GM12872 (cell line): ENCODE measurements at regions not wholly inside any gene's neighbourhood (a gene's known extent, or its start where the extent isn't known, plus 50 kb on each side); places are given as distances from the start of the nearest gene placed in this dataset.

Experiments used
- TF ChIP-seq, protein P1 (sequence below): IDR thresholded peaks from 3 replicates; pipeline ENCODE4 v1.5.1; 2011; ENCODE audit warnings: low read depth, mild to moderate bottlenecking, low read length, moderate library complexity; ENCODE audit not compliant: insufficient read depth

DNA sequence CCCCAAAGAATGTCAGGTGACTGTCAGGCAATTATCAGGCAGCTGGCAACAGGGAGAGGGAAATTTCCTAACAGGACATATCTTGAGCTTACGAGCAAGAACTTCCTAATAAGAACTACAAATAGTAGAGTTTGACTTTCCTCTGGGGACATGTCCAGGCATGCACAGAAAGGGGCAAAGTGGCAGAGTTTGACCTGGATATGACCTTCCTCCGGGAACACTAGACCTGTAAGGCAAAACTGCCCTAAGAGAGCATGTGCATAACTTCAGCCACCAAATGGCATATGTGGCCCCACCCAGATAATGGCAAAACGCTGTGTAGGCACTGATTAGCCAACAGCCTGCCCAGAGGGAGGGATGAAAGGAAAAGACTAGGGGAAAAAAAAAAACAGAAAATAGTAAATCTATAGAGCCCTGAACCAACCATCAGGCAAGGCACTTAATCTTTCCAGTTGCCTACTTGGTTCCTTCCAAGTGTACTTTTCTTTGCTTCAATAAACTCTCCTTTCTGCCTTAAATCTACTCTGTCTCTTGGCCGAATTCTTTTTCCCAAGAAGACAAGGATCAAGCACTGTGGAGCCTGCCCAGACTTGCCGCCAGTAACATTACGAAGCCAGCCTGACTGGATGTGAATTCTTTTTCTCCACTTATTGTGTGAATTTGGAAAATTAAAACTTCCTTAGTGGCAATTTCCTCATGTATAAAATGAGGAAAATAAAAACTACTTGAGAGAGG, 164.1 kb downstream of the SPTSSA start:
- TF ChIP-seq, protein P1, sequence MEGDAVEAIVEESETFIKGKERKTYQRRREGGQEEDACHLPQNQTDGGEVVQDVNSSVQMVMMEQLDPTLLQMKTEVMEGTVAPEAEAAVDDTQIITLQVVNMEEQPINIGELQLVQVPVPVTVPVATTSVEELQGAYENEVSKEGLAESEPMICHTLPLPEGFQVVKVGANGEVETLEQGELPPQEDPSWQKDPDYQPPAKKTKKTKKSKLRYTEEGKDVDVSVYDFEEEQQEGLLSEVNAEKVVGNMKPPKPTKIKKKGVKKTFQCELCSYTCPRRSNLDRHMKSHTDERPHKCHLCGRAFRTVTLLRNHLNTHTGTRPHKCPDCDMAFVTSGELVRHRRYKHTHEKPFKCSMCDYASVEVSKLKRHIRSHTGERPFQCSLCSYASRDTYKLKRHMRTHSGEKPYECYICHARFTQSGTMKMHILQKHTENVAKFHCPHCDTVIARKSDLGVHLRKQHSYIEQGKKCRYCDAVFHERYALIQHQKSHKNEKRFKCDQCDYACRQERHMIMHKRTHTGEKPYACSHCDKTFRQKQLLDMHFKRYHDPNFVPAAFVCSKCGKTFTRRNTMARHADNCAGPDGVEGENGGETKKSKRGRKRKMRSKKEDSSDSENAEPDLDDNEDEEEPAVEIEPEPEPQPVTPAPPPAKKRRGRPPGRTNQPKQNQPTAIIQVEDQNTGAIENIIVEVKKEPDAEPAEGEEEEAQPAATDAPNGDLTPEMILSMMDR: no peak

DNA sequence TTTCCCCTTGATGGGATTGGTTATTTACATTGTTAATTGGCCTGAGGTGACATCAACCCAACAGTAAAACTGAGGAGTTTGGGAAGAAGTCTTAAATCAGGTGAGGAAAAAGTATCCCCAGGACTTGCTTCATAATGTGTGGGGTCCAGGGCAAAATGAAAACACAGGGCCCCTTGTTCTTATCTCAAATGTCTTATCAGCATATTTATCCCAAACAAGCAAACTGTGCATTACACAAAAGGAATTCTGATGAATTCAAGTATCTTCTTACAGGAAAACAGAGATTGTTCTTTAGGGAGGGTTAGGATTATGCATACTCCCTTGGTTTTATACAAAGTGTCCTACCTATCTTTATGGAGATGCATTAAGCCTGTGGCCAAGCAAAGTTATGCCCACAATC, 178.4 kb downstream of the SPTSSA start:
- TF ChIP-seq, protein P1: no peak

DNA sequence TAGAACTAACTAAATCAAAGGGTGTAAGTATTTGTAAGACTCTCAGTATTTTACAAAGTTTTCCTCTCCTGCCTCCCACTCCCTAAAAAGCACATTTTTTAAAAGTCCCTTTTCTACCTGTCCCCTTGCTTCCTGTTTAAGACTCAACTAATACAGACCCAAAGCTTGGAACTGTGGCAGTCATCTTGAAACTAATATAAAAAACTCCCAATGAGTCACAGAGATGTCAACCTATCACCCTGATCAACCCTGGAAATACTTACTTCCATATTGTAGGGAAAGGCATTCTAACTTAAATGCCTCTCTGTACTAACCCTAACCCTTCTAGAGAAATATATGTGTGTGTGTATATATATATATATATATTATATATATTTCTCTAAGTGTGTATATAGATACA, 184.8 kb downstream of the SPTSSA start:
- TF ChIP-seq, protein P1: no peak

DNA sequence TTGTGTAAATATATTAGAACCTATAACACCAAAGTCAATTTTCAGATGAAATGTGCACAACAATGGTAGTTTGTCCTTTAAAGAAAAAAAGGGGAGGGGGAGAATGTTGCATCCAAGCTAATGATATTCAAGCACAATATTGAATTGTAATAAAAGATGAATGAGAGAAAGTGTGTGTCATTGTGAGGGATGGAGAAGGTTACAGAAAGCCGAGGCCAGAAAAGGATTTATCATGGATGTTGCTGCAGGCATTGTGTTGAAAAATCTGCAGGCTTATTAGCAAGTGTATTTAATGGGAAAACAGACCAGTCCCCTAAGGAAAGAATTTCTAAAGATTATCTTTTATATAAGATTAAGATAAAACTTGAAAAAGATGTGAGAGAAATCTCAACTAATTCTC, 186.5 kb downstream of the SPTSSA start:
- TF ChIP-seq, protein P1: no peak

DNA sequence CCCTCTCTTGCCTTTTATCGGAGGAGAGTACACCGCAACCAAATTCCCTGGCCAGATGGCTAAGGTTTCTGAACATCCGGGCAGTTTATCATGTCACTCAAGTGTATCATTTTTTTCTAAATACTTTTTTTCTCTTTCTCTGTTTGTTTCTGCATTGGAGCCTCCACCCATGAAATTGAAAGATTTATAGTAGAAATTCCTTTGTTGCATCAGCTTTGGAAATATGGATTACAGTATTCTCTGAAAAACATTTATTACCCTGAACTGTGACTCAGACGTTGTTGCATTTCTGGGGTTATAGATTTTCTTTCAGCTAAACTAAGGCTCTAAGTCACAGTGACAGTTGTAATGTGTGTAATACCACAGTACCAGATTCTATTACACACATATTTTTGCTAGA, 187.0 kb downstream of the SPTSSA start:
- TF ChIP-seq, protein P1: no peak

DNA sequence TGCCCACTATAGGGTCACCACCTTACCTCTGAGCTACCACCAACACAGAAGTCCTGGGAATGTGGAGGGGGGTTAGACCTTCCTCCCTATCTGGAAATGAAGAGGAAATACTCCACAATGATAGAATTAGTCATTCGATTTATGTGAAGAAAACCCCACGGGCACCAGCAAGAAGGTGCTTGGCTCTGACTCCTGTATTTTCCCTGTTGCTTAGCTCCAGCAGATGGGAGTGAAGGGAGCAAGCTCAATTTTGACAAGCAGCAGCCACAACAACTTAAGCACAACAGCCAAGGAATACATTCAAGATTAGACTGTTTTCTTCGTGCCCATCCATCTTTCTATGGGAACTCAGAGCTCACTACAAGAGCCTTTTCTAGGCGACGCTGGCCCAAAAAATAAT, 191.7 kb downstream of the SPTSSA start:
- TF ChIP-seq, protein P1: no peak

DNA sequence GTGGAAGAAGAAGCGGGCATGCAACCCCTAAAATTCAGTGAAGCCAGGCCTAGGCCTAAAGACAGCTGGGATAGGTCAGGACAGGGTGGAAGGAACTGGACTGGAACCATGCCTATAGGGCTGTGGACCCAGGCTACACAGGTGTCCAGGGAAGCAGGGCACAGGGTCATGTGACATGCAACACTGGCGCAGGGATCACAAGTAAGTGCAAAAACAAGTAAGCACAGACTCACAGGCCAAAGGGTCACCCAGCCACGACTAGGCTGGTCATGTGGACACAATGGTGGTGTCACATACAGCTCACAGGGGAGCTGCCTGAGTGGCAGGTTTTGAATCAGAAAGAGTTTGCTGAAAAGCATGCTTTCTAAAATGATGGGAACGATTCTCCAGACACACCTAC, 195.7 kb downstream of the SPTSSA start:
- TF ChIP-seq, protein P1: no peak
